ENCODE measurements at regions not wholly inside any gene's neighbourhood (a gene's known extent, or its start where the extent isn't known, plus 50 kb on each side); places are given as distances from the start of the nearest gene placed in this dataset.

DNA sequence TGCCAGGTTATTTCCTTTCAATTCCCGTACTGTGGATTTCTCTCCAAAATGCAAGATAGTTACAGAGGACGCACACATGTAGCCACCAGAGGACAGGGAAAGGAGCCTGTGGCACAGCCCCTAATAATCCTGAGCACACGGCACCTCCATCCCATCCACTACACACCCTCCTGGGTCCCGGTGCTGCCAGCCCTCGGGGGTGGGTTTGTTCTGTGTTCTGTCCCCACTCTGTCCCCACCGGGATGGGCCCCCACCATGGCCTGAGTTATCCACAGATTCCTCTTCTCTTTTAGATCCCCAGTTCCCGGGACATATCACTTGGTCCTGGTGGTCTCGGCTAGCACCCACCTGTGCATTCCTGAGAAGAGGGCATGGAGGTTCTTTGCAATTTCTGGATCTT, 196.9 kb upstream of the PPP2R2D start:
- Histone ChIP-seq H3K4me3 (no peak overlapping the region), H3K4me1 (replicated peaks) (no peaks in the 10 kb centered on the region), H3K27me3 (replicated peaks; ENCODE audit: insufficient read depth) (peaks cover 2% of the 10 kb centered on the region), H3K36me3 (no peaks in the 10 kb centered on the region), H3K27ac (no peak overlapping the region), H3K9me3 (no peaks in the 10 kb centered on the region)
- 93% methylated on average over 8 of the region's 8 CpGs for WGBS
- no peak for DNase-seq (ENCODE audit: low spot score)
- TF ChIP-seq POLR2A (IDR thresholded peaks at IDR 0.05) (no peak), POLR2AphosphoS5 (IDR thresholded peaks at IDR 0.05) (no peak)
- TF ChIP-seq, protein P1, sequence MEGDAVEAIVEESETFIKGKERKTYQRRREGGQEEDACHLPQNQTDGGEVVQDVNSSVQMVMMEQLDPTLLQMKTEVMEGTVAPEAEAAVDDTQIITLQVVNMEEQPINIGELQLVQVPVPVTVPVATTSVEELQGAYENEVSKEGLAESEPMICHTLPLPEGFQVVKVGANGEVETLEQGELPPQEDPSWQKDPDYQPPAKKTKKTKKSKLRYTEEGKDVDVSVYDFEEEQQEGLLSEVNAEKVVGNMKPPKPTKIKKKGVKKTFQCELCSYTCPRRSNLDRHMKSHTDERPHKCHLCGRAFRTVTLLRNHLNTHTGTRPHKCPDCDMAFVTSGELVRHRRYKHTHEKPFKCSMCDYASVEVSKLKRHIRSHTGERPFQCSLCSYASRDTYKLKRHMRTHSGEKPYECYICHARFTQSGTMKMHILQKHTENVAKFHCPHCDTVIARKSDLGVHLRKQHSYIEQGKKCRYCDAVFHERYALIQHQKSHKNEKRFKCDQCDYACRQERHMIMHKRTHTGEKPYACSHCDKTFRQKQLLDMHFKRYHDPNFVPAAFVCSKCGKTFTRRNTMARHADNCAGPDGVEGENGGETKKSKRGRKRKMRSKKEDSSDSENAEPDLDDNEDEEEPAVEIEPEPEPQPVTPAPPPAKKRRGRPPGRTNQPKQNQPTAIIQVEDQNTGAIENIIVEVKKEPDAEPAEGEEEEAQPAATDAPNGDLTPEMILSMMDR (IDR thresholded peaks at IDR 0.05), result no peak
- intact Hi-C loops (cut with DNase I), result no loop called here

GRCh38 chr10:131706476-131706875, 194.3 kb upstream of the PPP2R2D start:
- Histone ChIP-seq H3K27ac (no peak overlapping the region), H3K4me3 (no peak overlapping the region), H3K9me3 (no peaks in the 10 kb centered on the region), H3K27me3 (replicated peaks; ENCODE audit: insufficient read depth) (no peaks in the 10 kb centered on the region), H3K4me1 (replicated peaks) (no peaks in the 10 kb centered on the region), H3K36me3 (no peaks in the 10 kb centered on the region)
- intact Hi-C loops (cut with DNase I), result no loop called here
- no peak for DNase-seq (ENCODE audit: low spot score)
- TF ChIP-seq POLR2AphosphoS5 (IDR thresholded peaks at IDR 0.05), result no peak
- TF ChIP-seq, protein P1 (IDR thresholded peaks at IDR 0.05), result no peak
- no peak for TF ChIP-seq POLR2A (IDR thresholded peaks at IDR 0.05)
- WGBS, result 76% methylated on average over 7 of the region's 7 CpGs

DNA sequence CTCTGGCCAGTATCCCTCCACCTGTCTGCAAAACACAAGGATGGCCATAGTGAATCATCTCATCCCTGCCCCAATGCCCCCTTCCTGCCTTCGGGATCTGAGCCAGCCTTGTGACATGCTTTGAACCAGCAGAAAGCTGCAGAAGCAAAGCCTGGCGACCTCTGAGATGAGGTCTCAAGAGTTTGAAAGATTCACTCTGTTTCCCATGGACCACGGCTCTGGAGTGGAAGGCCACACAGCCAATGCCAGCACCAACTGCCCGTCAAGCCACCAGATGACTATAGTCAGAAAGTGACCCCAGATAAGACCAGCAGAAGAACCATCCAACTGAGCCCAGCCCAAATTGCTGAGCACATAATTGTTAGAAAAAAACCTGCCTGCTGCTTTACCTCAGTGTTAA, 193.9 kb upstream of the PPP2R2D start:
- no peak for DNase-seq (ENCODE audit: low spot score)
- H3K36me3 ChIP-seq, result no peaks in the 10 kb centered on the region
- H3K27me3 ChIP-seq (replicated peaks; ENCODE audit: insufficient read depth), result no peaks in the 10 kb centered on the region
- WGBS, result 97% methylated on average over 3 of the region's 4 CpGs
- no peaks in the 10 kb centered on the region for H3K4me1 ChIP-seq (replicated peaks)
- no peak overlapping the region for H3K27ac ChIP-seq
- intact Hi-C loops (cut with DNase I), result no loop called here
- H3K9me3 ChIP-seq, result no peaks in the 10 kb centered on the region
- no peak overlapping the region for H3K4me3 ChIP-seq
- TF ChIP-seq POLR2A (IDR thresholded peaks at IDR 0.05) (no peak), POLR2AphosphoS5 (IDR thresholded peaks at IDR 0.05) (no peak)
- TF ChIP-seq, protein P1 (IDR thresholded peaks at IDR 0.05), result no peak

GRCh38 chr10:131708225-131708880, 192.5 kb upstream of the PPP2R2D start:
- TF ChIP-seq, protein P1 (IDR thresholded peaks at IDR 0.05), result no peak
- TF ChIP-seq POLR2AphosphoS5 (IDR thresholded peaks at IDR 0.05), result no peak
- no peak for TF ChIP-seq POLR2A (IDR thresholded peaks at IDR 0.05)
- H3K4me3 ChIP-seq, result no peak overlapping the region
- H3K4me1 ChIP-seq (replicated peaks), result no peaks in the 10 kb centered on the region
- no peaks in the 10 kb centered on the region for H3K9me3 ChIP-seq
- 81% methylated on average over 17 of the region's 17 CpGs for WGBS
- intact Hi-C loops (cut with DNase I), result no loop called here
- H3K27me3 ChIP-seq (replicated peaks; ENCODE audit: insufficient read depth), result no peaks in the 10 kb centered on the region
- H3K36me3 ChIP-seq, result no peaks in the 10 kb centered on the region
- DNase-seq (ENCODE audit: low spot score), result no peak
- H3K27ac ChIP-seq, result no peak overlapping the region

DNA sequence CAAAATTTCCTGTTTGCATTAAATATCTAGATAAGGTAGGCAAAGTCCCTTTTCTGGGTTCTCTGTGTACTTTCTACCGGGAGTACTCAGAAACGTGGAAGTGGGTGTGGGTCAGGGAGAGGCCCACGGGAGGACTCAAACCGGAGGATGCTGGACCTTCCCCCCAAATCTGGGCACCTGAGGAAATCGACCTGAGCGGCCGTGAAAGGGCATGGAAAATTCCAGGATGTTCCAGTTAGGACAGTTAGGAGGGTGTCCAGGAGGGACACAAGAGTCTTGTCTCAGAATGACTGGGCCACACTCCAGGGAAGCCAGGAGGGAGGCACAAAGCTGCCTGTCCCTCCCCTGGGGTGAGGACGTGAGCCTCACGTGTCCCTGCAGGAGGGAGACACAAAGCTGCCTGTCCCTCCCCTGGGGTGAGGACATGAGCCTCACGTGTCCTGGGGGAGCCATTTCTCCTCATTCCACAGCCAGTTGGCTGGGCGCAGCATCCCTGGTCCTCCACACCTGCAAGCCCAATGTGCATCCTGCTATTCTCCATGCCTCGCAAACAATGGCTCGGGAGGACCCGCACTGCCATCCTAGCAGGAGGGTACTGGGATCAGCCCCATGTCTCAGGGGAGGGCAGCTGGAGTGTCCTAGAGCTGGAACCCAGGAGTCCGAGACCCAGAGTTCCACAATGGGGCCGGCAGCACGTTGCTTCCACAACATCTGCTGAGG, 190.5 kb upstream of the PPP2R2D start:
- no peaks in the 10 kb centered on the region for H3K27me3 ChIP-seq (replicated peaks; ENCODE audit: insufficient read depth)
- H3K27ac ChIP-seq, result no peak overlapping the region
- H3K4me1 ChIP-seq (replicated peaks), result no peaks in the 10 kb centered on the region
- no peaks in the 10 kb centered on the region for H3K9me3 ChIP-seq
- H3K36me3 ChIP-seq, result no peaks in the 10 kb centered on the region
- no peak overlapping the region for H3K4me3 ChIP-seq
- 58% methylated on average over 17 of the region's 17 CpGs for WGBS
- no peak for DNase-seq (ENCODE audit: low spot score)
- TF ChIP-seq, protein P1 (IDR thresholded peaks at IDR 0.05), result no peak
- TF ChIP-seq POLR2AphosphoS5 (IDR thresholded peaks at IDR 0.05) (no peak), POLR2A (IDR thresholded peaks at IDR 0.05) (no peak)
- intact Hi-C loops (cut with DNase I), result no loop called here
